HFFc6 (cell line): ENCODE measurements at regions not wholly inside any gene's neighbourhood (a gene's known extent, or its start where the extent isn't known, plus 50 kb on each side); places are given as distances from the start of the nearest gene placed in this dataset.

ENCODE experiments used
- DNase-seq: peaks from one replicate; pipeline ENCODE4 v3.0.0-alpha.2; 2018
- H3K27ac Mint-ChIP-seq: 2 replicates; pipeline ENCODE4 v1.8.0; 2020; ENCODE audit warnings: mild to moderate bottlenecking, mixed read lengths
- H3K27me3 Mint-ChIP-seq: 2 replicates; pipeline ENCODE4 v1.8.0; 2021; ENCODE audit warnings: mild to moderate bottlenecking, moderate library complexity, mixed read lengths; ENCODE audit not compliant: insufficient read depth
- H3K36me3 Mint-ChIP-seq: 2 replicates; pipeline ENCODE4 v1.8.0; 2021; ENCODE audit warnings: low read depth, mixed read lengths
- H3K4me1 Mint-ChIP-seq: 2 replicates; pipeline ENCODE4 v1.8.0; 2020; ENCODE audit warnings: low read depth, mixed read lengths
- H3K4me3 Mint-ChIP-seq: 2 replicates; pipeline ENCODE4 v1.8.0; 2020; ENCODE audit warnings: mild to moderate bottlenecking, moderate library complexity, mixed read lengths
- H3K9me3 Mint-ChIP-seq: 2 replicates; pipeline ENCODE4 v1.8.0; 2020; ENCODE audit warnings: mild to moderate bottlenecking, mixed read lengths
- TF ChIP-seq, protein P1 (sequence below): fragments of 200-600 bp; sonication (generic); IDR thresholded peaks from 2 replicates; pipeline ENCODE4 v1.5.0; 2021; ENCODE audit warnings: antibody characterized with exemption, mild to moderate bottlenecking

DNA sequence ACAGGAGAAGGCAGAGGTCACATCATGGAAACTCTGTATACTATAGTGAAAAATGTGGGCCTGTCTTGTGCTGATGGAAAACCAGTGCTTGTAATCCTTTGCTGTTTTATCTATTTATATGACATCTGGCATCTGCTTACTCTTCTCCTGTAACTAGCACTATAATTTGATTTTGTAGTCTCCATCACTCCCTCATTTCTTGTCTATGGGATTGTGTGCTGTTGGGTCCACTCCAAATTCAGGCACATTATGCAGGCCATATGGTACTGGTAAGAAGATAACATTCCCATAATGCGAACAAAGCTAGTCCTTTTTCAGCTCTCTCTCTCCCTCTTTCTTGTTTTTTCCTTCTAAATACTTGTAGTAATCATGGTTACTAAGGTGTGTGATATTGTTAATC lies 581.2 kb upstream of the IGFBP7 start:
- H3K27ac Mint-ChIP-seq: no peak overlapping the region
- H3K4me3 Mint-ChIP-seq: no peak overlapping the region
- no peaks in the 10 kb centered on the region for H3K4me1 Mint-ChIP-seq
- H3K9me3 Mint-ChIP-seq: peaks cover 29% of the 10 kb centered on the region
- TF ChIP-seq, protein P1, sequence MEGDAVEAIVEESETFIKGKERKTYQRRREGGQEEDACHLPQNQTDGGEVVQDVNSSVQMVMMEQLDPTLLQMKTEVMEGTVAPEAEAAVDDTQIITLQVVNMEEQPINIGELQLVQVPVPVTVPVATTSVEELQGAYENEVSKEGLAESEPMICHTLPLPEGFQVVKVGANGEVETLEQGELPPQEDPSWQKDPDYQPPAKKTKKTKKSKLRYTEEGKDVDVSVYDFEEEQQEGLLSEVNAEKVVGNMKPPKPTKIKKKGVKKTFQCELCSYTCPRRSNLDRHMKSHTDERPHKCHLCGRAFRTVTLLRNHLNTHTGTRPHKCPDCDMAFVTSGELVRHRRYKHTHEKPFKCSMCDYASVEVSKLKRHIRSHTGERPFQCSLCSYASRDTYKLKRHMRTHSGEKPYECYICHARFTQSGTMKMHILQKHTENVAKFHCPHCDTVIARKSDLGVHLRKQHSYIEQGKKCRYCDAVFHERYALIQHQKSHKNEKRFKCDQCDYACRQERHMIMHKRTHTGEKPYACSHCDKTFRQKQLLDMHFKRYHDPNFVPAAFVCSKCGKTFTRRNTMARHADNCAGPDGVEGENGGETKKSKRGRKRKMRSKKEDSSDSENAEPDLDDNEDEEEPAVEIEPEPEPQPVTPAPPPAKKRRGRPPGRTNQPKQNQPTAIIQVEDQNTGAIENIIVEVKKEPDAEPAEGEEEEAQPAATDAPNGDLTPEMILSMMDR: no peak
- H3K27me3 Mint-ChIP-seq: no peaks in the 10 kb centered on the region
- DNase-seq: no peak
- no peaks in the 10 kb centered on the region for H3K36me3 Mint-ChIP-seq

DNA sequence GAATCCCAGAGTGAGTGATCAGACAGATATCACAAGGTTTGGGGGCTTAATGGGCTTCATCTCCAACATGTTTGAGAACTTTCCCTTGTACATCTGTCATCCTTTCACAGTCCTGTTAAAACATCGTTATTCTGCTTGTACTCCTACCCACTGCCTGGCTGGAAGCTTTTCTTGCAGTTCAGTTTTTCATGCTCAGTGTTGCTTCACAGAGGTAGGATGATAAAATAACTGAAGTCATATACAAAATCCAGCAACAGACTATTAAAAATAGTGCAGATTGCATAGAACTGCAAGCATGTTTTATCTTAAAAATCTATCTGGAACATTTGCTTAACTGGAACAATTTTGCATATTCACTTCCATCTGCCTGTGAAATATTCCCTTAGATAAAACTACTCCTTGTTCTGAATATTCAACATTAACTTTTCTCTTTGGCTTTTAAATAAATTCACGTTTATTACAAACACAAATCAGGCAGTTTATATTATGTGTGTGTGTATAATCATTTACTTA lies 579.6 kb upstream of the IGFBP7 start:
- no peak for DNase-seq
- TF ChIP-seq, protein P1: no peak
- Mint-ChIP-seq H3K9me3 (peaks cover 34% of the 10 kb centered on the region), H3K27me3 (no peaks in the 10 kb centered on the region), H3K4me3 (no peak overlapping the region), H3K27ac (no peak overlapping the region), H3K4me1 (no peaks in the 10 kb centered on the region), H3K36me3 (no peaks in the 10 kb centered on the region)

DNA sequence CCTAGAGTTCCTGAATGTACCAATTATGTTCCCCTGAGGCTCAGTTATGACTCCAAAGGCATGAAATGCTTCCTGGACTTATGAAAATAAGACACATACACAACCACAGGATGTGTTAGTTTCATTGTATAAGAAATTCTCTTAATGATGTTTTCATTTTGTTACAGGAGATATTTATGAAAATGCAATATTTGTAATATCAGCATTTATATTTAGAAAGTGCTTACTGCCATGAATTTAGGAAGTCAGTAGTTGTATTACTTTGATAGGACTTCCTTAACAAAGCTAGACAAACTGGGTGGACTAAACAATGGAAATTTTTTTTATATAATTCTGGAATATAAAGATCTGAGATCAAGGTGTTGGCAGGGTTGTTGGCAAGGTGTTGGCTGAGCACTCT lies 572.1 kb upstream of the IGFBP7 start:
- H3K27me3 Mint-ChIP-seq: no peaks in the 10 kb centered on the region
- TF ChIP-seq, protein P1: no peak
- no peak overlapping the region for H3K4me3 Mint-ChIP-seq
- H3K36me3 Mint-ChIP-seq: no peaks in the 10 kb centered on the region
- DNase-seq: no peak
- H3K9me3 Mint-ChIP-seq: peaks cover 12% of the 10 kb centered on the region
- H3K4me1 Mint-ChIP-seq: no peaks in the 10 kb centered on the region
- H3K27ac Mint-ChIP-seq: no peak overlapping the region

DNA sequence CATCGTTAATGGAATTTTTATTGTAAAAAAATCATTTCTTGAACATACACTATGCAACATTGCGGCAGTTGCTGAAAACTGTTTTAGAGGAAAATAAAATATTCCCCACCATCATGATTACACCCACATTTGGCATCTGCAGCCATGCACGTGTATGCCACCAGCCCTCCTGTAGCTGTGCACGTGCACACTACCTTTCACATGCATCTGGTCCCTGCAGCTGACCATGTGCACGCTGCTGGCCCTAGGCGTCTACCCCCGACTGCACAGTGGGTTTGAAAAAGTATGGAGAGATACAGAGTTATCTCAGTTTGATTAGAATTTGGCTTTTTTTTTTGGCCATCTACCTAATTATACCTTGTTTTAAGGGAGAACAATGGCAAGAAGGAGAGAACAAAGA lies 569.8 kb upstream of the IGFBP7 start:
- H3K27me3 Mint-ChIP-seq: no peaks in the 10 kb centered on the region
- peaks cover 11% of the 10 kb centered on the region; the same call in 1 of the 2 replicates for H3K9me3 Mint-ChIP-seq
- no peaks in the 10 kb centered on the region for H3K4me1 Mint-ChIP-seq
- no peak overlapping the region for H3K27ac Mint-ChIP-seq
- DNase-seq: no peak
- no peaks in the 10 kb centered on the region for H3K36me3 Mint-ChIP-seq
- H3K4me3 Mint-ChIP-seq: no peak overlapping the region
- TF ChIP-seq, protein P1: no peak

DNA sequence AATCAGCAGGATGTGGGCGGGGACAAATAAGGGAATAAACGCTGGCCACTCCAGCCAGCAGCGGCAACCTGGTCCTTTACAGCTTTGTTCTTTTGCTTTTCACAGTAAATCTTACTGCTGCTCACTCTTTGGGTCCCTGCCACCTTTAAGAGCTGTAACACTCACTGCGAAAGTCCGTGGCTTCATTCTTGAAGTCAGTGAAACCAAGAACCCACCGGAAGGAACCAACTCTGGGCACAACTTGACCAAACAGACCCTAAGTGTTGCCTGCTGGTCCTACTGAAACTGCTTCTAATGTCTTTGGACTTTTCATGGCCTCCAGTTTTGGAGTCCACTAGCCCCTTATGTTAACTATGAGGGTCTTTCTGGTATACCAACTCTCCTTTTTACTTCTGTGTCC lies 566.2 kb upstream of the IGFBP7 start:
- H3K4me3 Mint-ChIP-seq: no peak overlapping the region
- no peaks in the 10 kb centered on the region for H3K27me3 Mint-ChIP-seq
- H3K27ac Mint-ChIP-seq: no peak overlapping the region
- H3K4me1 Mint-ChIP-seq: no peaks in the 10 kb centered on the region
- peaks cover 12% of the 10 kb centered on the region for H3K9me3 Mint-ChIP-seq
- no peaks in the 10 kb centered on the region for H3K36me3 Mint-ChIP-seq
- no peak for DNase-seq
- TF ChIP-seq, protein P1: no peak

DNA sequence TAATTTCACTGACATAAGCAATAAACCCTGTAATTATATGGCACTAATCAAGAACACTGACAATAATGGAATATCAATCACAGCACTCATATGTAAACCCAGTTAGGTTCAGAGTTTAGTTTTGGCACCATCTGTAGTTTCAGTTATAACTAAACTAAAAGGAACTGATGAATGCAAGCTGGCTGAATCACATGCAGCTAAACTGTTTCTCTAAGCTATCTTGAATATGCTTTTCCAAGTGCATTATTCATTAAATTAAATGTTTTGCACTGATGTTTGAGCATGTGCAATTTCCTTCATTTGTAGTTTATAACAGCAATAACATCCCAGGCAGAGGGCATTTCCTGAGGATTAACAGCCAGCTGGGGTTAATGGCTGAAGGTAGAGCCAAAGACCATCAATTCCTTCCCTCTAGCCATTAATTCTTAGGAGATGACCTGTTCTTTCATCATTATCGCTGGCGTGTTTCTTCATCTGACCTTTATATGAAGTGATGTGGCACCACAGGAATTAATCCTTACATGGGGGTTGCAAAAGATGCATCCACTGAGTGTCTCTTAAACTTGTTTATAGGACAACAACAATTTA lies 562.8 kb upstream of the IGFBP7 start:
- TF ChIP-seq, protein P1: no peak
- no peak overlapping the region for H3K27ac Mint-ChIP-seq
- H3K4me3 Mint-ChIP-seq: no peak overlapping the region
- DNase-seq: no peak
- no peaks in the 10 kb centered on the region for H3K4me1 Mint-ChIP-seq
- no peaks in the 10 kb centered on the region for H3K27me3 Mint-ChIP-seq
- peaks cover 20% of the 10 kb centered on the region for H3K9me3 Mint-ChIP-seq
- H3K36me3 Mint-ChIP-seq: no peaks in the 10 kb centered on the region
